ENCODE measurements at regions not wholly inside any gene's neighbourhood (a gene's known extent, or its start where the extent isn't known, plus 50 kb on each side); places are given as distances from the start of the nearest gene placed in this dataset.
"Not testable (repeated sequence)": the region's sequence is repeated elsewhere in the genome, so short reads cannot be mapped to it uniquely, and the experiment has no call there.

GRCh38 chr15:20284891-20285535, 256.6 kb downstream of the GOLGA6L6 start:
- DNase-seq = not testable (repeated sequence)

GRCh38 chr15:20283651-20284050, 257.9 kb downstream of the GOLGA6L6 start:
- DNase-seq = not testable (repeated sequence)

- DNase-seq = not testable (repeated sequence)
Observed at GRCh38 chr15:20282491-20282943, 259.1 kb downstream of the GOLGA6L6 start.

- not testable (repeated sequence) for DNase-seq
Observed at GRCh38 chr15:20281567-20282275, 259.9 kb downstream of the GOLGA6L6 start.

- no peak for DNase-seq
Observed at GRCh38 chr15:20280933-20281463, 260.6 kb downstream of the GOLGA6L6 start.

GRCh38 chr15:20280141-20280932, 261.3 kb downstream of the GOLGA6L6 start:
- not testable (repeated sequence) for DNase-seq

GRCh38 chr15:20279056-20279455, 262.5 kb downstream of the GOLGA6L6 start:
- not testable (repeated sequence) for DNase-seq

GRCh38 chr15:20278376-20278775, 263.2 kb downstream of the GOLGA6L6 start:
- DNase-seq = not testable (repeated sequence)

GRCh38 chr15:20277451-20277850, 264.1 kb downstream of the GOLGA6L6 start:
- not testable (repeated sequence) for DNase-seq

GRCh38 chr15:20276312-20277114, 265.1 kb downstream of the GOLGA6L6 start:
- not testable (repeated sequence) for DNase-seq

- DNase-seq = not testable (repeated sequence)
Observed at GRCh38 chr15:20275373-20275967, 266.1 kb downstream of the GOLGA6L6 start.

- DNase-seq = no peak
Observed at GRCh38 chr15:20272422-20273184, 269.0 kb downstream of the GOLGA6L6 start.

- DNase-seq = no peak
Observed at GRCh38 chr15:20271647-20272046, 270.0 kb downstream of the GOLGA6L6 start.

- not testable (repeated sequence) for DNase-seq
Observed at GRCh38 chr15:20269956-20270355, 271.6 kb downstream of the GOLGA6L6 start.

GRCh38 chr15:20267996-20268395, 273.6 kb downstream of the GOLGA6L6 start:
- not testable (repeated sequence) for DNase-seq

- not testable (repeated sequence) for DNase-seq
Observed at GRCh38 chr15:20267051-20267730, 274.4 kb downstream of the GOLGA6L6 start.

GRCh38 chr15:20265710-20266109, 275.9 kb downstream of the GOLGA6L6 start:
- DNase-seq = not testable (repeated sequence)

- not testable (repeated sequence) for DNase-seq
Observed at GRCh38 chr15:20261321-20262280, 280.0 kb downstream of the GOLGA6L6 start.

GRCh38 chr15:20260650-20261049, 280.9 kb downstream of the GOLGA6L6 start:
- not testable (repeated sequence) for DNase-seq
